A673 (cell line): ENCODE measurements at regions not wholly inside any gene's neighbourhood (a gene's known extent, or its start where the extent isn't known, plus 50 kb on each side); places are given as distances from the start of the nearest gene placed in this dataset.

Source experiments
- BruUV-seq: library from RNA; stranded (reverse); fragments of 400-500 nt; replicated peaks from 2 replicates; lab custom pipeline; 2021; lab: Mats Ljungman, UMichigan
- CTCF ChIA-PET: fragments of 300-600 bp; sonication (Branson Sonifier 250); formaldehyde crosslinking; loops from one replicate; lab custom pipeline; 2022; ENCODE audit warnings: antibody characterized with exemption; lab: Charles Lee
- POLR2A ChIA-PET: fragments of 300-600 bp; sonication (Branson Sonifier 250); formaldehyde crosslinking; loops from one replicate; lab custom pipeline; 2022; ENCODE audit warnings: antibody characterized with exemption; ENCODE audit not compliant: low non-redundant PET; lab: Charles Lee
- DNase-seq: peaks from one replicate; pipeline ENCODE4 v3.0.0-alpha.2; 2015; ENCODE audit warnings: low spot score
- H3K27ac ChIP-seq: fragments of 200-600 bp; sonication (generic); 2 replicates; pipeline ENCODE4 v1.5.1; 2016; ENCODE audit warnings: mixed run types, low read depth, mild to moderate bottlenecking, mixed read lengths, antibody characterized with exemption, low read length; ENCODE audit not compliant: poor library complexity, severe bottlenecking
- H3K27me3 ChIP-seq: fragments of 200-600 bp; sonication (generic); replicated peaks from 2 replicates; pipeline ENCODE4 v1.6.1; 2017; ENCODE audit warnings: mixed run types, low read depth, mild to moderate bottlenecking, mixed read lengths, antibody characterized with exemption, low read length; ENCODE audit not compliant: insufficient read depth, poor library complexity
- H3K36me3 ChIP-seq: fragments of 200-600 bp; sonication (generic); 2 replicates; pipeline ENCODE4 v1.6.1; 2016; ENCODE audit warnings: mixed run types, mild to moderate bottlenecking, mixed read lengths, antibody characterized with exemption, low read length; ENCODE audit not compliant: insufficient read depth, poor library complexity, severe bottlenecking
- H3K4me1 ChIP-seq: fragments of 200-600 bp; sonication (generic); 2 replicates; pipeline ENCODE4 v1.6.1; 2017; ENCODE audit warnings: mixed run types, mild to moderate bottlenecking, mixed read lengths, antibody characterized with exemption, low read length; ENCODE audit not compliant: insufficient read depth, poor library complexity, severe bottlenecking
- H3K4me3 ChIP-seq: fragments of 200-600 bp; sonication (generic); 2 replicates; pipeline ENCODE4 v1.5.1; 2016; ENCODE audit warnings: low read depth, mixed run types, mild to moderate bottlenecking, mixed read lengths, low read length; ENCODE audit not compliant: poor library complexity, severe bottlenecking
- H3K9me3 ChIP-seq: fragments of 200-600 bp; sonication (generic); 2 replicates; pipeline ENCODE4 v1.6.1; 2016; ENCODE audit warnings: mixed run types, low read depth, mild to moderate bottlenecking, mixed read lengths, antibody characterized with exemption, low read length; ENCODE audit not compliant: poor library complexity, severe bottlenecking
- CTCF ChIP-seq: fragments of 300-800, 200-600 bp; sonication (generic); conservative IDR thresholded peaks from 2 replicates; pipeline ENCODE4 v1.5.1; 2017; ENCODE audit warnings: low read depth, mild to moderate bottlenecking, antibody characterized with exemption, low read length, moderate library complexity, mixed read lengths
- EZH2 ChIP-seq: fragments of 200-600 bp; sonication (generic); IDR thresholded peaks from 2 replicates; pipeline ENCODE4 v1.6.1; 2017; ENCODE audit warnings: borderline replicate concordance, low read depth, mild to moderate bottlenecking, mixed read lengths, antibody characterized with exemption, low read length; ENCODE audit not compliant: poor library complexity, severe bottlenecking
- intact Hi-C: fragments of 100-400 bp; cut with micrococcal nuclease; formaldehyde crosslinking; loops from one replicate; pipeline ENCODE4 v1.10.0; 2022; ENCODE audit not compliant: unreplicated experiment

GRCh38 chr18:62629031-62629430, 86.3 kb upstream of the PHLPP1 start:
- H3K27ac ChIP-seq, result no peak overlapping the region
- no TSS peak for BruUV-seq
- intact Hi-C loops, result no loop called here
- no peaks in the 10 kb centered on the region for H3K4me1 ChIP-seq
- ChIA-PET POLR2A (no interaction called here), CTCF (no interaction called here)
- no peak for DNase-seq
- no peak for TF ChIP-seq EZH2
- no peaks in the 10 kb centered on the region for H3K9me3 ChIP-seq
- H3K4me3 ChIP-seq, result no peak overlapping the region
- no peaks in the 10 kb centered on the region for H3K36me3 ChIP-seq
- H3K27me3 ChIP-seq, result no peaks in the 10 kb centered on the region

DNA sequence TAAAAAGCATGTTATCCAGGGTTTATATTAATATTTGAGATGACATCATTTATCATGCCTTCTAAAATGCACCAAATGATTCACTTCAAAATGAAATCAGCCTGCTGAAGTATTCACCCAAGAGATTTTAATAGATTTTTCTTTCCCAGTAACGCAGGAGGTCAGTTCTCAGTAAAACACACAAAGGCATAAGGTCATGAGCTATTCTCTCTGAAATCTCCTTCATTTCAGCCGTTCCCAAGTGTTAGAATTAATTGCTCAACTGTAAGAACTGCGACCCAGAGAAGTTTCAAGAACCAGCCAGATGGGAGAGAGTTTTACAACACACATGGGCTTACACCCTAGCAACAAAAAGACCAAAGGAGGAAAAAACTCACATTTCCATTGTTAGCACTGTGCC, 84.2 kb upstream of the PHLPP1 start:
- BruUV-seq, result no TSS peak
- intact Hi-C loops, result no loop called here
- H3K36me3 ChIP-seq, result no peaks in the 10 kb centered on the region
- TF ChIP-seq EZH2 (no peak), CTCF (no peak)
- no peaks in the 10 kb centered on the region for H3K9me3 ChIP-seq
- no peak for DNase-seq
- no peaks in the 10 kb centered on the region for H3K4me1 ChIP-seq
- no peaks in the 10 kb centered on the region for H3K27me3 ChIP-seq
- no peak overlapping the region for H3K27ac ChIP-seq
- H3K4me3 ChIP-seq, result no peak overlapping the region
- ChIA-PET POLR2A (no interaction called here), CTCF (no interaction called here)

- Histone ChIP-seq H3K27ac (no peak overlapping the region), H3K27me3 (no peaks in the 10 kb centered on the region), H3K9me3 (no peaks in the 10 kb centered on the region), H3K4me1 (no peaks in the 10 kb centered on the region), H3K36me3 (no peaks in the 10 kb centered on the region), H3K4me3 (no peak overlapping the region)
- BruUV-seq, result no TSS peak
- ChIA-PET POLR2A (no interaction called here), CTCF (no interaction called here)
- DNase-seq, result no peak
- intact Hi-C loops, result no loop called here
- TF ChIP-seq CTCF, result no peak
- no peak for TF ChIP-seq EZH2
These were observed 82.4 kb upstream of the PHLPP1 start for GRCh38 chr18:62632788-62633455.

DNA sequence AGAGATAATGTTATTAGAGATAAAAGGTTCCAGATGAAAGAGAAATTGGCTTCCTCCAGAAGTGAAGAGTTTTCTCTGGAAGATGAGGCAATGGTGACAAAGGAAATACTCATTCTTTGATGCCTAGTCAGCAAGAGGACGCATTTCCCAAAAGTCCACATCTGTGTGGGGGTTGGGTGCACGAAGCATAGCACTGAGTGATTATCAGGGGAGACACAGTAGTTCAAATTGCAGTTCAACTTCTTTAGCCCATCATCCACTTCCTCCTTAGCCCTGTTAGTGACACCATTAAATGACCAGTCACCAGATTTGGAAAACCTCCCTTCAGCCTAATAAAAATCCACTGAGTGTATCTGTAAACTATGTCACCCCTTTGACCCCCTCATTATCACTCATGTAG, 80.9 kb upstream of the PHLPP1 start:
- BruUV-seq, result no TSS peak
- intact Hi-C loops, result no loop called here
- CTCF ChIA-PET, result no interaction called here
- TF ChIP-seq EZH2 (no peak), CTCF (no peak)
- H3K9me3 ChIP-seq, result no peaks in the 10 kb centered on the region
- no peak overlapping the region for H3K27ac ChIP-seq
- DNase-seq, result no peak
- no peaks in the 10 kb centered on the region for H3K4me1 ChIP-seq
- no peak overlapping the region for H3K4me3 ChIP-seq
- no peaks in the 10 kb centered on the region for H3K36me3 ChIP-seq
- H3K27me3 ChIP-seq, result no peaks in the 10 kb centered on the region
- POLR2A ChIA-PET, result no interaction called here
